GM19023 (cell line): ENCODE measurements at regions not wholly inside any gene's neighbourhood (a gene's known extent, or its start where the extent isn't known, plus 50 kb on each side); places are given as distances from the start of the nearest gene placed in this dataset.
"Not testable (repeated sequence)": the region's sequence is repeated elsewhere in the genome, so short reads cannot be mapped to it uniquely, and the experiment has no call there.

Experiments
- ATAC-seq: cut with Tn5 transposase; IDR thresholded peaks from one replicate; pipeline ENCODE4 v1.9.1; 2021; ENCODE audit warnings: mild to moderate bottlenecking, moderate library complexity; ENCODE audit not compliant: unreplicated experiment

DNA sequence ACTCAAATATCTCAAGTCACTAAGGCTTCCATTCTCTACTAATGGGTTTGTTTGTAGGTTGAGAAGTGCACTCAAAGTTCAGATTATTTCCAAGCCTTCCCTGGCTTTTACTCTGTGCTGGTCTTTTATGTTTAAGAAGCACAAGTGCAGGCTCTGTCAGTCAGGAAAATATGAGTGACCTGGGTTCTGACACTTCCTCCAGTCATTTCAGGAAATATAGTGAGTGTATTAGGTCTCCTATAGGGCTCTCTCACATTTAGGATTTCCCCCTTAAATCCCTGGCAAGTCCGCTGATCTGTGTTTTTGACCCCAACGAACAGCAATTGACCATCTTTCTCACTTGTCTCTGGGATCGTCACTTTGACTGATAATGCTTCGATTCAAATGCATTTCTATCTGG lies 210.2 kb downstream of the ARPP21 start:
- no peak for ATAC-seq

DNA sequence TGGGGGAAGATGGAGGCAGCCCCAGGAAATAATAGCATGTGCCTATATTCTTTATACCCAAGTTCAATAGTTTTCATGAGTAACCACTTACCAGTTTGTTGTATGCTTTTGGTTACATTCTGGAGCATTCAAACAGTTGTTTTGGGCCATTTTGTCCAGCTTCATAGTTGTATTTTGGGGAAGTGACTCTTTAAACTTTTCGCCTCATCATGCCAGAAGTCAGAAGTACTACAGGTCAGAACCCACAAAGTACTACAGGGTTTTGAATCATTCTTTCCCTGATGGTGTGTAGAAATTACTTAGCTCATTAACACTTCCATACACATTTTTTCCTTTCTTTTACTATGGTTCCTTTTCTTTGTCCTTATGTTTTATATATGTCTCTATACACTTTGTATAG lies 210.6 kb downstream of the ARPP21 start:
- no peak for ATAC-seq

DNA sequence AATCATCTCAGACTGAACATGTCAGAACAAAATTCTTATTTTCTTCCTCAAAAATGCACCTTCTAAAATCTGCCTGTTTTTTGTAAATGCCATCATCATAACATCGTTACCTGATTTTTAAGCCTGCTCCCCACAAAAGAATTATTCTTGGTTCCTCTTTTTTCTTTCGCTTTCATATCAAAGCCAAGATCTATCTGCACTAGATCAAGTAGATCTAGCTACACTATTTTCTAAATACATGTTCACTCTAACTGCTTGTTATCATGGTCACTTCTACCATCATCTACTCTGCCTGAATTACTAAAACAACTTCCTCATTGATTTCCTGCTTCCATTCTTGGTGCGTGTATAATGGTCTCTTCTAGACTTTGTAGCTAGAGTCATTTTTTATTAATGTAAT lies 217.7 kb downstream of the ARPP21 start:
- ATAC-seq, result peak; percentile 63

DNA sequence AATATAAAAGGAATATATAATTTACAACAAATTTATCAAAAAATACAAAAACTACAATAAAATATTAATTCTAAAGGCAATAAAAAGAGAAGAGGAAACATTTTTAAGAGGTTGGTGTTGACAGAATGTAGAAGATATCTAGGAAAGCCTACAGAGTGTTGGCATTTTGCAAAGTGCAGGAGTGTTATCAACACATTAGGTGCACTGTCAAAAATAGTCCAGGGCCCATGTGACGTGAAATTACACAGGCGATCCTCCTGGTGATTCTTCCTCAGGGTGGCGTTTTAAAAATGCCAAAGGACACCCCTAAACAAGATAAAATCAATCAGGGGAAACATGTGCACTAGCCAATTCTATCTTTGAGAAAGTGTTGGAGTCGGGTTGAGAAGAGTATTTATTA lies 222.7 kb downstream of the ARPP21 start:
- ATAC-seq, result no peak

DNA sequence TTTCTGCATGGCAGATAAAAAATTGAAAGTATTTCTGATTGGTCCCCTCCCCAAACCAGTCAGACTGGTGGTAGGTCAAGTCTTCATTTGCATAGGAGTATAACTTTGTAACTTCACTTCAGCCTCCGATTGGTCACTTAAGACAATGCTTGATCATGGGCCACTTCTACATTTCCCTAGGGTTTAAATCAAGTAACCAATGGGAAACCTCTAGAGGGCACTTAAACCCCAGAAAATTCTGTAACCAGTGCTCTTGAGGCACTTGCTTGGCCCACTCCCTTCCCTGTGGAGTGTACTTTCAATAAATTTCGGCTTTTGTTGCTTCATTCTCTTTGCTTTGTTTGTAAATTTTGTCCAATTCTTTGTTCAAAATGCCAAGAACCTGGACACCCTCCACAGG lies 225.5 kb downstream of the ARPP21 start:
- ATAC-seq, result no peak

DNA sequence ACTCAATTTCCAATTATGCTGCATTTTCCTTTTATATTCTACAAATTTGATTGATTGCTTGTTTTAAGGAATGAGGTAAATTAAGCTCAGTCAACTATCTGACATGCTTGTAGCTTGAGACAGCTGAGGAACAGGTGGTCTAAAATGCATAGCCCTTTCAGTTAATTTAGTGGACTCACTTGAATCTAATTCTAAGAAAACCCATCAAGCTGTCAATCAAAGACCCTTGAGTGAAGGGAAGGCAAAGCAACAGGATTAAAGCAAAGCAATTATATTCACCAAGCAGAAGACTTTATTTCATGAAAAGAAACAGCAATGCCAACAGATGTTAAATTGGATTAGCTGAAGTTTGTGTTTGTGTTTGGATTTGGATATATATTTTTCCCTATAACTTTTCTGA lies 228.5 kb downstream of the ARPP21 start:
- ATAC-seq, result no peak

DNA sequence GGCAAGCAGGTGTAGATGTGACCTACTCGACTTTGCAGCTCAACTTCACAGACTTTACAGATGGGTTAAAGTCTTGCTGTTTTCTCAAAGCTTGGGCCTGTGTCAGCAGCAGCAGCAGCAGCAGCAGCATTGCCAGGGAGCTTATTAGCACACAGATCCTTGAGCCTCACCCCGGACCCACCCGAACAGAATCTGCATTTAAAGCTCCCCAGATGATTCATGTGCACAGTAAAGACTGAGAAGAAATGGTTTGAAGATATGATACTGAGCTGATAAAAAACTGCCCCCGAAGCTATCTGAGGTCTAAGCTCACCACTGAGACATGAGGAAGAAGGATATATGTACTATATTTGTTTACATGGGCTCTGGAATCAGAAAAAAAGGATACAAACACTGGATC lies 231.7 kb downstream of the ARPP21 start:
- ATAC-seq, result no peak

DNA sequence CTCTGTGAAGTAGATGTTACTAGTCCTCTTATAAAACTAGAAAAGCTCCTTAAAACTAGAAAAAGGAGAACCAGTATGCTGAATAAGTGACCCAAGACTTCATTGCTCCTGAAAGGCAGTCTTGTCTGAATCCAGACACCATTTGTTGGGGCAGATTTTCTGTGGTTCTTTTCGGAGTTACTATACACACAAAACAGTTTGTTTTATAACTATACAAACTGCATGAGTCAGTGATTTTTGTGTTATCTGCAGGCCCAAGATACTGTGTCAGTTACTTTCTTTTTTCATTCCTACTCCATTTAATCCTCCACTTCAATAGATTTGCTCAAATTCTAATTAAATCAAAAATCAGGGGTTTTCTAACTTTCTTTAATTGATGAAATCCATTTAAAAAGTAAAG lies 244.6 kb downstream of the ARPP21 start:
- ATAC-seq, result no peak

DNA sequence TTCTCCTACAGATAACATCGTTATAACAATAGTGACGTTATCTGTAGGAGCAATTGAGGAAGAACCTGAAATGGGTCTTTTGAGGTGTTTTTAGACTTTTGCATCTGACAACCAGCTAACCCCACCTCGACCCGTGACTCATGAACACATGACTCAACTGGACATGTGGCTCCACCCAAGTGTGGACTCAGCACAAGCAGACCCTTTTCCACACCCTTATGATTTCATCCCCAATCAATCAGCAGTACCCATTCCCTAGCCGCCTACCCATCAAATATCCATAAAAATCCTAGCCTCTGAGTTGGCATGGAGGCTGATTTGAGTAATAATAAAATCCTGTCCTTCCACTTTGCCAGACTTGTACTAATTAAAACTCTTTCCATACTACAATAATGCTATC lies 255.4 kb downstream of the ARPP21 start:
- no peak for ATAC-seq

DNA sequence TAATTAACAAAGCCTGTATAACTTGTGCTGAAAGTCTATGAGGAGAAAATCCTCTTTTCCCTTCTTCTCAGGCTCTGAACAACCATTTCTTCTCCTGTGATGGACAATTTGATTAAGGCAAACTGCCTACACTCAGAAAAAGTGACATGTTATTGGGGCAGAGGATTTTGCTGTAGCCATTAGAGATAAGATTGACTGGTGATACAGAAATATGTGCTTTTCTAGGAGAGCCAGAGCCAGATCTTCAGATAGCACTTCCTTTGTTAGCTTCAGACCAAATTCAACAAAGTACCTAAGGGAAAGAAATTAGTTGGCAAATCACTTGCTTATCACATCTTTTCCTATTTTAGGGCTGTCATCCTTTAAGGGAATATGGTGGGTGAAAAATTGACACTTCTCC lies 259.9 kb downstream of the ARPP21 start:
- no peak for ATAC-seq

DNA sequence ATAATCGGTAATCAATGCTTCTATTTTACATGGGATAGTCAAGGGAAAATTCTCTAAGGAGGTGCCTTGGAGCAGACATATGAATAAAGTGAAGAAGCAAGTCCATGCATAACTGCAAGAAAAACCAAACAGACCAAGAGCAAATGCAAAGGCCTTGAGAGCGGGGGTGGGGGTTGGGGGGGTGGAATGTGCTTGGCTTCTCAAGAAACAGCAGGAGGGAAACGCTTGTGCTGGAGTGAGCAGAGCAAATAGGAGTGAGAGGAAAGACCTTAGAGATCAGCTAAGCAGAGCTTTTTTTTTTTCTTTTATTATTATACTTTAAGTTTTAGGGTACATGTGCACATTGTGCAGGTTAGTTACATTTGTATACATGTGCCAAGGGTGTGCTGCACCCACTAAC lies 260.8 kb downstream of the ARPP21 start:
- no peak for ATAC-seq

DNA sequence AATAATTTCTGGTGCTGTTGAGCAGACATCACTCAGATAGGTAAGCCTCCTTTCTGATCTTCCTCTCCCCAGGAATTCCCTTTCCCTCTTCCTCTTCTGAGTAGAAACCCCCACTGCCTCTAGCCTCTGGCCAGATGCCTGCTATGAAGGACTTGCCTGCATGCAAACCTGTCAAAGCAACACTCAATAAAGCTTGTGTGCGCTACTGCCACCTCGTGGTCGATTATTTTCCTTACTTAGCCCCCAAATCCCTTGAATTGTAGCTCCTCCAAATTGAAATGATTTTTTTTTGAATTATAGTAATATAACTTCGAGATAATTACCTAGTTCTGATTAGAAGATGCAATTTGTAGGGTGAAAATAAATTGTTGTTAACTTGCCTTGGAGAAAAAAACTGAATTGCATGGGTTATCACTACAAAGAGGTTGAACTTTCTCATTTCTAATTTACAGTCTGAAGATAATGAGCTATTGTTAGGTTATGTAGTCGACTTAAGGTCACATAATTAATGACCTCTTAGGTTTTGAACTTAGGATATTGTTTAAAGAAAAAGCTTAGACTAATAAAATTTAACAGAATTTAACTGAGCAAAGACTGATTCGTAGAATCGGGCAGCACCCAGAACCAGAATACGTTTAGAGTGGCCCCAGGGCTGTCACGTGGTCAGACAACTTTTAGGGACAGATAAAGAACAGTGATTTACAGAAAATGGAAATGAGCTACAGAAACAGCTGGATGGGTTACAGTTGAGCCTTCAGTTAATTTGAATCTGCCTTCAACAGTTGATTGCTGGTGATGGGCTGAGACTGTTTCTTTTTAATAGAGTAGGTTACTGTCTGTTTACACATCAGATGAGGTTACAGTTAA lies 269.3 kb downstream of the ARPP21 start:
- ATAC-seq, result no peak

DNA sequence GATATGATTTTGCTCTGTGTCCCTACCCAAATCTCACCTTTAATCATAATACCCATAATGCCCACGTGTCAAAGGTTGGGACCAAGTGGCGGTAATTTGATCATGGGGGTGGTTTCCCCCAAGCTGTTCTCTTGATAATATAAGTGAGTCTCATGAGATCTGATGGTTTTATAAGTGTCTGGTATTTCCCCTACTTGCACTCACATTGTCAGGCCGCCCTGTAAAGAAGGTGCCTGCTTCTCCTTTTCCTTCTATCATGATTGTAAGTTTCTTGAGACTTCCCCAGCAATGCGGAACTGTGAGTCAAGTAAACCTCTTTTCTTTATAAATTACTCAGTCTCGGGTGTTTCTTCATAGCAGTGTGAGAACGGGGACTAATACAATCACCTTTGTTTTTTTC lies 279.8 kb downstream of the ARPP21 start:
- no peak for ATAC-seq

DNA sequence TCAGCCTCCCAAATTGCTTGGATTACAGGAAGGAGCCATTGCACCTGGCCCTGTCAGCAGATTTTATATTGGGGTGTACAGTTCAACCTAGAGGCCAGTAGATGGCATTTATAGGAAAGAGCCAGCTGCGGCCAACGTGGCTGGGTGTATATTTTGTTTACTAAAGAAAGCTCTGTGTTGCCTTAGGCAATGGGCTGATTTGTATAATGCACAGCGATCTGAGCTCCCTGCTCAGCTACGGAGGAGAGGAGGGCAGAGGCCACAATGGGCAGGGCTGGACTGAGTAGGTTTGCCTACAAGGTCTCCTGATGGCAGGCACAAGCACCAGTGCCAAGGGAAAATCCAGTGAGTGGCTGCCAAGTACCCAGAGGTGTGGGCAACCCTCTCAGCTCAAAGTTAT lies 282.4 kb downstream of the ARPP21 start:
- ATAC-seq, result no peak

DNA sequence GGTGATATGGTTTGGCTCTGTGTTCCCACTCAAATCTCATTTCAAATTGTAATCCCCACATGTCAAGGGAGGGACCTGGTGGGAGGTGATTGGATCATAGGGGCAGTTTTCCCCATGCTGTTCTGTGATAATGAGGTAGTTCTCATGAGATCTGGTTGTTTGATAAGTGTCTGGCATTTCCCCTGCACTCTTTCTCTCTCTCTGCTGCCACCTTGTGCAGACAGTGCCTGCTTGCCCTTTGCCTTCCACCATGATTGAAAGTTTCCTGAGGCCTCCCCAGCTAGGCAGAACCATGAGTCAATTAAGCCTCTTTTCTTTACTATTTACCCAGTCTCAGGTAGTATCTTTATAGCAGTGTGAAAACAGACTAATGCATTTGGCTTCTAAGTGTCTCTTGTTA lies 284.7 kb downstream of the ARPP21 start:
- ATAC-seq, result not testable (repeated sequence)

DNA sequence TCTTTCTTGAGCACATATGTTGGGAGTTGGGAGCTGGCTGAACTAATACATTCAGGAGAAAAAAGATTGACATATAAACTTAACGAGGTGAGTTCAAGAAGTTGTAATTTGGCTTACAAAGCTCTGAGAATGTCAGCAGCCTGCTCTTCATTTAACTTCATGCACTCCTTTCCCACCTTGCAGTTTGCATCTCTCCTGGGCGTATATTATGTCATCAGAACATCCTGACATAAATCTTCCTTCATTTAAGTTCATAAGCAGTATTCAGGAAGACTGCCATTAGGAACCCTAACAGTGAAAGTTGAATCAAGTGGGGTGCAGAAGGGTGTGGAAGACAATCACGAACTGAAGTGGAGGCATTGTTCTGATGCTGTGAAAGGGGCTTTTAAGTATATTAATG lies 288.1 kb downstream of the ARPP21 start:
- no peak for ATAC-seq

DNA sequence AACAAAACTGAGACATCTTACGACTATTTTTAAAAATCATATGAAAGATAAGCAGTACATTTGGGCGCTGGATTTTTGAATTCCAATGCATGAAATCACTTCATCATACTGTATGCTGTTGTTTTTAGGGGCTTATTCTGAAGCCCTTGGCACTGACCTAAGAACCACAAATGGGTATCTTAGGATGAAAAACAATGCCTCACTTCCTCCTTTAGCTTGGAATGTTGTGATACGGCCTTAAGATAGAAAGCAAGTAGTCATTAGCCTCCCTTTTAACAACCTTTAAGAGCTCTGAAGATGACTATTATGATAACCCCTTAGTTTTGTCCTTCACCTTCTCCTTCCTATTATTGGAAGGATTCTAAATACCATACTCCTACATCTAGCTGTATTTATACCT lies 289.8 kb downstream of the ARPP21 start:
- ATAC-seq, result no peak

DNA sequence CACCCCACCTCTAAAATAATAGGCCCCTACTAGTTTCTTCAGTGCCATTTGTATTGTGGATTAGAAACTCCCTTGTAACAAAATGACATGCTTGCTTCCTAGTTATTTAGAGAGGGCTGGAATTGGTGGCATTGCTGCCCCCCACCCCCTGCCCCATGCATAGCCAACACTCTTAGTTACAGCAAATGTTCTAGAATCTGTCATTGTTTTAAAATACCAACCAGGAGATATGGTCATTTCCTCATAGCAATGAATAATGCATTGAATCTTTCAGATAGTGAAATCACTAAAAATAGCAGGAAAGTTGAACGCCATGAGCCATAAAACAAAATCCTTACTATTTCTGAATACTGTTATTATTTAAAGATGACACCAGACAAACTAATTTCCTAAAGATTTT lies 292.5 kb downstream of the ARPP21 start:
- no peak for ATAC-seq

DNA sequence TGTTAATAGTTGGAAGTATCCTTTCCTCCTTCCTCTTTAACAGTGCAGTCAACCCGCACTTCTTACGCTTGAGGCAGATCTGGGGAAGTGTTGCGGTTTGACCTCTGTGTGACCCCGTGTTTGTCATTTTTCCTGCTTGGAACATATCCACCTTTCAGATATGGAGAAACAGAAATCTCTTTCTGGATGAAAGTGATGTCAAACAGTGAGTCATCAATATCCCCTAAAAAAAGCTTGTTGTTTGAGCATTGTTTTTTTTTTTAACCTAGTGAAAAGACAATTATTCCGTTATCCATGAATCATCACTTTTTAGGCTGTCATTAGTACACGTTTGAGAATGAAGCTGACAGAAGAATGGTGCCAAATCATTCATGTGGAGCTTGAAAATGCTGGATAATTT lies 293.7 kb downstream of the ARPP21 start:
- ATAC-seq, result no peak

DNA sequence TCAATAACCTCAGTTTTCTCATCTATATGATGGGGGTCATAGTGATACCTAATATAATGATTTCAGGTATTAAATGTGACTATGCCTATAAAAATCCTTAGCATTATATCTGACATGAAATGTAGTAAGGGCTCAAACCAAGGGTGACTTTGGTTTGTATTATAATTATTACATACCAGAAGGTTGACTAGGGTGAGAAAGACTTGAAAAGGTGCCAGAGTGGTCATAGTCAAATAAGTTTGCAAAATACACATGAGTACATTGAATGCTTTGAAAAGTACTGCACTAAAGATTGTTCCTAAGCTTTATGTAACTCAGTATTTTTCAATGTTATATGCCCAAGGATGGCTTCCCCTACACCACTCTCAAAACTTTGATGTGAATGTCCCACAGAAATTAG lies 297.2 kb downstream of the ARPP21 start:
- no peak for ATAC-seq

DNA sequence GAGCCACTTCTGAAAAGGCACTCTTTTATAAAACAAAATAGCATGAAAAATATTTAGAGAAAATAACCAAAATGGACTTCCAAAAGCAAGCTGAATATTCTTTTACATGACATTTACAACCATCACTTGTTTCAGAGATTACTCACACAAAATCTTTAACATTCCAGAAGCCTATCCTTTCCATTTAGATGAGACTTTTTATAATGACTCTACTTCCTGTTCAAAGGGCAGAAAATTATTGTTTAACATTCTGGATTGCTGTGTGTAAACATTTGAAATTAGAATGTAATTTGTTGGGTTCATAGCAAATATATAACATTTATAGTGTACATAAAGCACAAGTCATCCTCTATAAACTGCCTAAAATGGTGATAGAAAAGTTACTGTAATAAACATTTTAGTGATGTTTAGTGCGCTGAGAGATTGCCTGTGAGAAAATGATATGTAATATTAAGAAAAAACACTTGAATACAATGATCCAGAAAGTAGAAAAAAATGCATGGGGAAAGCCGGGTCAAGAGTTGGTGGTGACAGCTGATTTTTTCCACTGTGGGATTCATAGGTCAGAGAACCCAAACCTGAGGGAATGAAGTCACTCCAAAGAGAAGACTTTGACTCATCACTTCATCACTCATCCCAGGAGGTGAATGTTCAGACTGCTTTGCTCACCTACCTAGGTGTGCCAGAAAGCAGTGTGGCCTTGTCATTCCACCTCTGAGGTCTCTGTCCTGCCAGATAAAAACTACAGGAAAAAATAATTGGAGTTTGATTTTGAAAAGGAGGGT lies 305.8 kb downstream of the ARPP21 start:
- no peak for ATAC-seq

DNA sequence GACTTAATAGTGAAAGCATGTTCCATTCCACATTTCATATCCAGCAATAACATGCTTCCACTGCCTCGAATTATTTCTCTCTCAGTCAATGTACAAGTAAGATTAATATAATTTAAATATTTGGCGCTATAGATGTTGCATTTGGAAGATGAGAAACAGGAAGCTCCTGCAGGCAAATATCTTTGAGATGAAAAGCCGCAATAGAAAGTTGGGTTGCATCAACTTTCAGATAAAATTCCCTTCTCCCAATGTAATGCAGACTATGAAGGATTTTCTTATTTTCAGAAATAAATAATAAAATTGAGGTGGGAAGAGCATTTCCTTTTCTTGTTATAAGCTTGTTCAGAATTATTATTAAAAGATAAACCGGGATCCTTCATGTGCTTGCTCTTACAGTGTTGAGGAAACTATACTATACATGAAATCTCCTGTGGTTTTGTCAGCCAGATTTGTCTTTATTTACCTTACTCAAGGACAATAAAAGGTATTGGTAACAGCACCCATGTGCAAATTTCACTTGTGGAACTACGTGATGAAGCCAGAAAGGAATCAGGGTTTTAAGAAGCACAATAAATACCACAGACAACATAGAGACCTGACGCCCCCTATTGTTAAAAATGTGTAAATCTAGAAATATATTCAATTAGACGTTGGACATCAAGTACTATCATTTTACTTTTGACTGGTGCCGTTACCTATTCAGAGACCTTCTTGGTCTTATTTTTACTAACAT lies 307.0 kb downstream of the ARPP21 start:
- ATAC-seq, result no peak
